Effector memory CD4-positive, alpha-beta T cell (primary cell): ENCODE measurements at regions not wholly inside any gene's neighbourhood (a gene's known extent, or its start where the extent isn't known, plus 50 kb on each side); places are given as distances from the start of the nearest gene placed in this dataset.

Source experiments
- DNase-seq, 3 donors: peaks; one replicate each; pipeline ENCODE4 v3.0.0-alpha.2; 2020
- H3K27ac ChIP-seq: 2 replicates; pipeline ENCODE4 v1.7.0; 2013; ENCODE audit warnings: mild to moderate bottlenecking, low read length, moderate library complexity; ENCODE audit not compliant: insufficient read depth, poor library complexity, severe bottlenecking
- H3K27me3 ChIP-seq: replicated peaks from 2 replicates; pipeline ENCODE4 v1.7.0; 2013; ENCODE audit warnings: mild to moderate bottlenecking, low read length; ENCODE audit not compliant: insufficient read depth, control insufficient read depth, poor library complexity, severe bottlenecking
- H3K36me3 ChIP-seq: 2 replicates; pipeline ENCODE4 v1.7.0; 2013; ENCODE audit warnings: mild to moderate bottlenecking, low read length, moderate library complexity; ENCODE audit not compliant: control insufficient read depth, insufficient read depth
- H3K4me1 ChIP-seq: 2 replicates; pipeline ENCODE4 v1.7.0; 2013; ENCODE audit warnings: low read length, mild to moderate bottlenecking; ENCODE audit not compliant: control insufficient read depth, insufficient read depth, poor library complexity, severe bottlenecking
- H3K4me3 ChIP-seq: 2 replicates; pipeline ENCODE4 v1.7.0; 2013; ENCODE audit warnings: low read length, low read depth, mild to moderate bottlenecking; ENCODE audit not compliant: insufficient read depth, poor library complexity, severe bottlenecking
- H3K9me3 ChIP-seq: 2 replicates; pipeline ENCODE4 v1.7.0; 2013; ENCODE audit warnings: mild to moderate bottlenecking, low read length, moderate library complexity; ENCODE audit not compliant: control insufficient read depth

- Histone ChIP-seq H3K4me3 (no peak overlapping the region), H3K4me1 (no peaks in the 10 kb centered on the region), H3K36me3 (no peaks in the 10 kb centered on the region), H3K27me3 (no peaks in the 10 kb centered on the region), H3K9me3 (no peaks in the 10 kb centered on the region), H3K27ac (no peak overlapping the region)
- DNase-seq, result no peak
These were observed 65.1 kb downstream of the SPRY4 start for GRCh38 chr5:142259758-142260157.

GRCh38 chr5:142255831-142256230, 69.0 kb downstream of the SPRY4 start:
- Histone ChIP-seq H3K27ac (no peak overlapping the region), H3K4me3 (no peak overlapping the region), H3K9me3 (no peaks in the 10 kb centered on the region), H3K36me3 (no peaks in the 10 kb centered on the region), H3K4me1 (no peaks in the 10 kb centered on the region), H3K27me3 (no peaks in the 10 kb centered on the region)
- DNase-seq, result no peak

- H3K9me3 ChIP-seq, result no peaks in the 10 kb centered on the region
- no peaks in the 10 kb centered on the region for H3K27me3 ChIP-seq
- no peak for DNase-seq
- H3K27ac ChIP-seq, result no peak overlapping the region
- H3K4me1 ChIP-seq, result no peaks in the 10 kb centered on the region
- H3K36me3 ChIP-seq, result no peaks in the 10 kb centered on the region
- no peak overlapping the region for H3K4me3 ChIP-seq
These were observed 70.4 kb downstream of the SPRY4 start for GRCh38 chr5:142254431-142254830.

GRCh38 chr5:142253938-142254337, 70.9 kb downstream of the SPRY4 start:
- no peaks in the 10 kb centered on the region for H3K36me3 ChIP-seq

GRCh38 chr5:142250119-142250518, 74.7 kb downstream of the SPRY4 start:
- Histone ChIP-seq H3K9me3 (no peaks in the 10 kb centered on the region), H3K4me3 (no peak overlapping the region), H3K4me1 (no peaks in the 10 kb centered on the region), H3K27ac (no peak overlapping the region), H3K27me3 (no peaks in the 10 kb centered on the region), H3K36me3 (no peaks in the 10 kb centered on the region)
- DNase-seq, result no peak

More at GRCh38 chr5:142253938-142254337, 70.9 kb downstream of the SPRY4 start:
- H3K27ac ChIP-seq, result no peak overlapping the region
- no peak for DNase-seq
- no peaks in the 10 kb centered on the region for H3K4me1 ChIP-seq
- no peak overlapping the region for H3K4me3 ChIP-seq
- no peaks in the 10 kb centered on the region for H3K27me3 ChIP-seq
- H3K9me3 ChIP-seq, result no peaks in the 10 kb centered on the region

GRCh38 chr5:142248853-142249462, 75.9 kb downstream of the SPRY4 start:
- H3K27ac ChIP-seq, result no peak overlapping the region
- no peaks in the 10 kb centered on the region for H3K4me1 ChIP-seq
- no peaks in the 10 kb centered on the region for H3K27me3 ChIP-seq
- no peak overlapping the region for H3K4me3 ChIP-seq
- no peaks in the 10 kb centered on the region for H3K36me3 ChIP-seq
- DNase-seq, result no peak
- no peaks in the 10 kb centered on the region for H3K9me3 ChIP-seq

- no peaks in the 10 kb centered on the region for H3K27me3 ChIP-seq
- no peak overlapping the region for H3K27ac ChIP-seq
- H3K4me1 ChIP-seq, result no peaks in the 10 kb centered on the region
- no peaks in the 10 kb centered on the region for H3K9me3 ChIP-seq
- DNase-seq, result no peak
- no peaks in the 10 kb centered on the region for H3K36me3 ChIP-seq
- H3K4me3 ChIP-seq, result no peak overlapping the region
These were observed 78.6 kb downstream of the SPRY4 start for GRCh38 chr5:142246258-142246657.

GRCh38 chr5:142245786-142246185, 79.0 kb downstream of the SPRY4 start:
- no peaks in the 10 kb centered on the region for H3K36me3 ChIP-seq
- H3K9me3 ChIP-seq, result no peaks in the 10 kb centered on the region
- no peak for DNase-seq
- no peak overlapping the region for H3K27ac ChIP-seq
- no peaks in the 10 kb centered on the region for H3K27me3 ChIP-seq
- H3K4me1 ChIP-seq, result no peaks in the 10 kb centered on the region
- H3K4me3 ChIP-seq, result no peak overlapping the region

- no peak for DNase-seq
- Histone ChIP-seq H3K9me3 (no peaks in the 10 kb centered on the region), H3K4me3 (no peak overlapping the region), H3K36me3 (no peaks in the 10 kb centered on the region), H3K4me1 (no peaks in the 10 kb centered on the region), H3K27me3 (no peaks in the 10 kb centered on the region), H3K27ac (no peak overlapping the region)
These were observed 80.4 kb downstream of the SPRY4 start for GRCh38 chr5:142244440-142244839.

GRCh38 chr5:142242272-142242671, 82.5 kb downstream of the SPRY4 start:
- Histone ChIP-seq H3K27me3 (no peaks in the 10 kb centered on the region), H3K27ac (no peak overlapping the region), H3K36me3 (no peaks in the 10 kb centered on the region), H3K9me3 (no peaks in the 10 kb centered on the region), H3K4me3 (no peak overlapping the region), H3K4me1 (no peaks in the 10 kb centered on the region)
- no peak for DNase-seq
